ENCODE measurements at regions not wholly inside any gene's neighbourhood (a gene's known extent, or its start where the extent isn't known, plus 50 kb on each side); places are given as distances from the start of the nearest gene placed in this dataset.

- DNase-seq (ENCODE audit: low spot score), result no peak
- in situ Hi-C loops (cut with MboI; ENCODE audit: low pct_unique_long_range_greater_than_20kb, low sequenced_read_pairs, unreplicated experiment), result no loop called here
- no peak for TF ChIP-seq CTCF (IDR thresholded peaks at IDR 0.05; ENCODE audit: extremely low read depth, insufficient read depth, missing control alignments)
Measured at GRCh38 chr10:9792181-9792580, 1225.5 kb upstream of the CELF2 start.

GRCh38 chr10:9796564-9796963, 1221.1 kb upstream of the CELF2 start:
- in situ Hi-C loops (cut with MboI; ENCODE audit: low pct_unique_long_range_greater_than_20kb, low sequenced_read_pairs, unreplicated experiment), result no loop called here
- no peak for DNase-seq (ENCODE audit: low spot score)
- no peak for TF ChIP-seq CTCF (IDR thresholded peaks at IDR 0.05; ENCODE audit: extremely low read depth, insufficient read depth, missing control alignments)

- in situ Hi-C loops (cut with MboI; ENCODE audit: low pct_unique_long_range_greater_than_20kb, low sequenced_read_pairs, unreplicated experiment), result no loop called here
- no peak for DNase-seq (ENCODE audit: low spot score)
- TF ChIP-seq CTCF (IDR thresholded peaks at IDR 0.05; ENCODE audit: extremely low read depth, insufficient read depth, missing control alignments), result no peak
Measured at GRCh38 chr10:9800011-9800410, 1217.7 kb upstream of the CELF2 start.

GRCh38 chr10:9800571-9800970, 1217.1 kb upstream of the CELF2 start:
- no peak for TF ChIP-seq CTCF (IDR thresholded peaks at IDR 0.05; ENCODE audit: extremely low read depth, insufficient read depth, missing control alignments)
- DNase-seq (ENCODE audit: low spot score), result no peak
- in situ Hi-C loops (cut with MboI; ENCODE audit: low pct_unique_long_range_greater_than_20kb, low sequenced_read_pairs, unreplicated experiment), result no loop called here

- in situ Hi-C loops (cut with MboI; ENCODE audit: low pct_unique_long_range_greater_than_20kb, low sequenced_read_pairs, unreplicated experiment), result no loop called here
- no peak for DNase-seq (ENCODE audit: low spot score)
- TF ChIP-seq CTCF (IDR thresholded peaks at IDR 0.05; ENCODE audit: extremely low read depth, insufficient read depth, missing control alignments), result no peak
Measured at GRCh38 chr10:9807846-9808245, 1209.8 kb upstream of the CELF2 start.

GRCh38 chr10:9811601-9812000, 1206.1 kb upstream of the CELF2 start:
- in situ Hi-C loops (cut with MboI; ENCODE audit: low pct_unique_long_range_greater_than_20kb, low sequenced_read_pairs, unreplicated experiment), result no loop called here
- DNase-seq (ENCODE audit: low spot score), result no peak
- TF ChIP-seq CTCF (IDR thresholded peaks at IDR 0.05; ENCODE audit: extremely low read depth, insufficient read depth, missing control alignments), result no peak

- in situ Hi-C loops (cut with MboI; ENCODE audit: low pct_unique_long_range_greater_than_20kb, low sequenced_read_pairs, unreplicated experiment), result no loop called here
- no peak for TF ChIP-seq CTCF (IDR thresholded peaks at IDR 0.05; ENCODE audit: extremely low read depth, insufficient read depth, missing control alignments)
- no peak for DNase-seq (ENCODE audit: low spot score)
Measured at GRCh38 chr10:9814285-9814864, 1203.3 kb upstream of the CELF2 start.

Measured in GM13977 (cell line).